ENCODE measurements at regions not wholly inside any gene's neighbourhood (a gene's known extent, or its start where the extent isn't known, plus 50 kb on each side); places are given as distances from the start of the nearest gene placed in this dataset.

GRCh38 chr2:76448956-76449355, 738.2 kb upstream of the GCFC2 start:
- no peak for DNase-seq

GRCh38 chr2:76447294-76447693, 736.6 kb upstream of the GCFC2 start:
- no peak for DNase-seq

- DNase-seq, result no peak
Observed at GRCh38 chr2:76446872-76447271, 736.2 kb upstream of the GCFC2 start.

- DNase-seq, result no peak
Observed at GRCh38 chr2:76445880-76446279, 735.2 kb upstream of the GCFC2 start.

GRCh38 chr2:76444732-76445131, 734.0 kb upstream of the GCFC2 start:
- DNase-seq, result no peak

- DNase-seq, result no peak
Observed at GRCh38 chr2:76437564-76437963, 726.8 kb upstream of the GCFC2 start.

- DNase-seq, result no peak
Observed at GRCh38 chr2:76429374-76429773, 718.7 kb upstream of the GCFC2 start.

- DNase-seq, result no peak
Observed at GRCh38 chr2:76427452-76427851, 716.7 kb upstream of the GCFC2 start.

- no peak for DNase-seq
Observed at GRCh38 chr2:76415821-76416220, 705.1 kb upstream of the GCFC2 start.

GRCh38 chr2:76413436-76413835, 702.7 kb upstream of the GCFC2 start:
- DNase-seq, result no peak

- no peak for DNase-seq
Observed at GRCh38 chr2:76406134-76406855, 695.6 kb upstream of the GCFC2 start.

GRCh38 chr2:76393356-76393755, 682.6 kb upstream of the GCFC2 start:
- no peak for DNase-seq

- no peak for DNase-seq
Observed at GRCh38 chr2:76391678-76392077, 681.0 kb upstream of the GCFC2 start.

- no peak for DNase-seq
Observed at GRCh38 chr2:76387294-76387693, 676.6 kb upstream of the GCFC2 start.

- no peak for DNase-seq
Observed at GRCh38 chr2:76385943-76386342, 675.2 kb upstream of the GCFC2 start.

GRCh38 chr2:76381624-76382023, 670.9 kb upstream of the GCFC2 start:
- no peak for DNase-seq

GRCh38 chr2:76378140-76378539, 667.4 kb upstream of the GCFC2 start:
- DNase-seq, result no peak

- no peak for DNase-seq
Observed at GRCh38 chr2:76341439-76341838, 630.7 kb upstream of the GCFC2 start.

- no peak for DNase-seq
Observed at GRCh38 chr2:76332871-76333270, 622.2 kb upstream of the GCFC2 start.

GRCh38 chr2:76330865-76331264, 620.1 kb upstream of the GCFC2 start:
- DNase-seq, result no peak

GRCh38 chr2:76326636-76327035, 615.9 kb upstream of the GCFC2 start:
- no peak for DNase-seq

GRCh38 chr2:76323381-76323780, 612.7 kb upstream of the GCFC2 start:
- DNase-seq, result no peak

- no peak for DNase-seq
Observed at GRCh38 chr2:76320716-76321115, 610.0 kb upstream of the GCFC2 start.

- DNase-seq, result no peak
Observed at GRCh38 chr2:76318848-76319360, 608.2 kb upstream of the GCFC2 start.

GRCh38 chr2:76316691-76317090, 606.0 kb upstream of the GCFC2 start:
- DNase-seq, result no peak

All from fibroblast of skin of right quadriceps (primary cell).